ENCODE measurements at regions not wholly inside any gene's neighbourhood (a gene's known extent, or its start where the extent isn't known, plus 50 kb on each side); places are given as distances from the start of the nearest gene placed in this dataset.

- no peaks in the 10 kb centered on the region for H3K27me3 ChIP-seq
- no peak overlapping the region for H3K27ac ChIP-seq
- 85% methylated on average over 2 of the region's 2 CpGs for WGBS
- H3K9me3 ChIP-seq = peaks cover 4% of the 10 kb centered on the region
- TF ChIP-seq POLR2A (IDR thresholded peaks at IDR 0.05) (no peak), POLR2AphosphoS5 (IDR thresholded peaks at IDR 0.05) (no peak), EP300 (IDR thresholded peaks at IDR 0.05) (no peak)
- TF ChIP-seq, protein P1, sequence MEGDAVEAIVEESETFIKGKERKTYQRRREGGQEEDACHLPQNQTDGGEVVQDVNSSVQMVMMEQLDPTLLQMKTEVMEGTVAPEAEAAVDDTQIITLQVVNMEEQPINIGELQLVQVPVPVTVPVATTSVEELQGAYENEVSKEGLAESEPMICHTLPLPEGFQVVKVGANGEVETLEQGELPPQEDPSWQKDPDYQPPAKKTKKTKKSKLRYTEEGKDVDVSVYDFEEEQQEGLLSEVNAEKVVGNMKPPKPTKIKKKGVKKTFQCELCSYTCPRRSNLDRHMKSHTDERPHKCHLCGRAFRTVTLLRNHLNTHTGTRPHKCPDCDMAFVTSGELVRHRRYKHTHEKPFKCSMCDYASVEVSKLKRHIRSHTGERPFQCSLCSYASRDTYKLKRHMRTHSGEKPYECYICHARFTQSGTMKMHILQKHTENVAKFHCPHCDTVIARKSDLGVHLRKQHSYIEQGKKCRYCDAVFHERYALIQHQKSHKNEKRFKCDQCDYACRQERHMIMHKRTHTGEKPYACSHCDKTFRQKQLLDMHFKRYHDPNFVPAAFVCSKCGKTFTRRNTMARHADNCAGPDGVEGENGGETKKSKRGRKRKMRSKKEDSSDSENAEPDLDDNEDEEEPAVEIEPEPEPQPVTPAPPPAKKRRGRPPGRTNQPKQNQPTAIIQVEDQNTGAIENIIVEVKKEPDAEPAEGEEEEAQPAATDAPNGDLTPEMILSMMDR (IDR thresholded peaks at IDR 0.05) = no peak
- H3K4me3 ChIP-seq = no peak overlapping the region
- DNase-seq (ENCODE audit: low spot score in 2 of 2) = no peak
- H3K4me1 ChIP-seq = no peaks in the 10 kb centered on the region
- no peaks in the 10 kb centered on the region for H3K36me3 ChIP-seq
Measured at GRCh38 chr2:116922414-116922813, 892.1 kb upstream of the DDX18 start.

DNA sequence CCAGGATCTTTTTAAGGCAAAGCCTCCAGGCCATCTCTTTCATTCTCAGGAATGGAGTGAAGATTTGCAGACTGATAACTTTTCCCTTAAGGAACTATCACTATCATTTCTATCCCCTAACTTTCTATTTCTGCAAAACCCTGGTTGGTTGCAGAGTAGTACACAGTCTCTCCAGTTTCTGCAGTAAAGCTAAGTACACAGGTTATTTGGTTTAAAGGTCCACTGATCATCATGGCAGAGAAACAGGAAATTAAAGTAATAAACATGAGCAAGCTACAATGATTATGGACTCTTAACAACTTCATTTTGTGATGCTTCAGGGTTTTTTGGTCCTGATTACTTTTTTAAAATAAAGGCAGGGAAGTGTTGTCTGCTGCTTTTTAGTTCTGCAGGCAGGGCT lies 890.0 kb upstream of the DDX18 start:
- Histone ChIP-seq H3K27ac (no peak overlapping the region), H3K4me1 (no peaks in the 10 kb centered on the region), H3K36me3 (no peaks in the 10 kb centered on the region), H3K27me3 (no peaks in the 10 kb centered on the region), H3K9me3 (peaks cover 4% of the 10 kb centered on the region), H3K4me3 (no peak overlapping the region)
- TF ChIP-seq, protein P1 (IDR thresholded peaks at IDR 0.05) = no peak
- TF ChIP-seq POLR2AphosphoS5 (IDR thresholded peaks at IDR 0.05) (no peak), EP300 (IDR thresholded peaks at IDR 0.05) (no peak), POLR2A (IDR thresholded peaks at IDR 0.05) (no peak)
- DNase-seq (ENCODE audit: low spot score in 2 of 2) = no peak

GRCh38 chr2:116935097-116935814 lies 879.2 kb upstream of the DDX18 start:
- no peak overlapping the region for H3K4me3 ChIP-seq
- no peak for DNase-seq (ENCODE audit: low spot score in 2 of 2)
- H3K27me3 ChIP-seq = no peaks in the 10 kb centered on the region
- H3K36me3 ChIP-seq = no peaks in the 10 kb centered on the region
- H3K27ac ChIP-seq = no peak overlapping the region
- 80% methylated on average over 7 of the region's 7 CpGs for WGBS
- no peaks in the 10 kb centered on the region for H3K4me1 ChIP-seq
- H3K9me3 ChIP-seq = peaks cover 10% of the 10 kb centered on the region
- TF ChIP-seq POLR2AphosphoS5 (IDR thresholded peaks at IDR 0.05) (no peak), EP300 (IDR thresholded peaks at IDR 0.05) (no peak), POLR2A (IDR thresholded peaks at IDR 0.05) (no peak)
- TF ChIP-seq, protein P1 (IDR thresholded peaks at IDR 0.05) = no peak

DNA sequence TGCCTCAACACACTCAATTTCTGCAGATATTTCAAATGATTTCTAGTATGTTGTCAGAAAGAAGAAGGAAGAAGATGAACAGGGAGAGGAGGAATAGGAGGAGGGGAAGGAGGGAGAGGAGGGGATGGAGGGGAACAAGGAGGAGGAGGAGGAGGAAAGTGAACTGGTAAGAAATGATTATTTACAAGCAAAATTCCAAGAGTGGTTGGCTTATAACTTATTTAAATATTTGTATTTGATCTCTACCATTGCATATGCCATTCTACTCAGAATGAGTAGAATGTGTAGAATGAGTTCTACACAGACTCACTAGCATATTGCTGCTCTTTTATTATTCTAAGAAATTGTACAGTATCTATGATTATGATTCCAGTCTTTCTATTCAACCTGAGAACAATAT lies 866.2 kb upstream of the DDX18 start:
- TF ChIP-seq POLR2AphosphoS5 (IDR thresholded peaks at IDR 0.05) (no peak), EP300 (IDR thresholded peaks at IDR 0.05) (no peak), POLR2A (IDR thresholded peaks at IDR 0.05) (no peak)
- TF ChIP-seq, protein P1 (IDR thresholded peaks at IDR 0.05) = no peak
- no peak for DNase-seq (ENCODE audit: low spot score in 2 of 2)
- no peak overlapping the region for H3K4me3 ChIP-seq

DNA sequence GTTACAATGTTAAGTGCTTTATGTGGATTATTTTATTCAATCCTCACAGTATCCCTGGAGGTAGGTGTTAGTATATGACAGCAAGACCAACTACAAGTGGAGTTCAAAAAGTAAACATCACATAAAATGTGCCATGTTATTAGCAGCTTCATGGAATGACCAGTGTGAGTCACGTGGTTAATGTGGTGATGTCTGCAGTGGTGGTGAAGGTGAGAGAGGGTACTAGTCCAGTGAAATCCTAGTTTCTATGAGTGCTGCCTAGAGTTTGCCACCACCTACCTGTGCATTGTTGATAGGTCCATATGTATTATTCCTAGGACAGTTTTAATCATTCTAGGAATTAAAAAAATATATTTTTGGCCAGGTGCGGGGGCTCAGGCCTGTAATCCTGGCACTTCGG lies 865.2 kb upstream of the DDX18 start:
- H3K4me1 ChIP-seq = no peaks in the 10 kb centered on the region
- no peak overlapping the region for H3K27ac ChIP-seq
- no peak overlapping the region for H3K4me3 ChIP-seq
- DNase-seq (ENCODE audit: low spot score in 2 of 2) = no peak
- no peaks in the 10 kb centered on the region for H3K9me3 ChIP-seq
- 100% methylated on average over 3 of the region's 3 CpGs for WGBS
- H3K27me3 ChIP-seq = no peaks in the 10 kb centered on the region
- no peaks in the 10 kb centered on the region for H3K36me3 ChIP-seq
- no peak for TF ChIP-seq EP300 (IDR thresholded peaks at IDR 0.05)
- TF ChIP-seq POLR2AphosphoS5 (IDR thresholded peaks at IDR 0.05) = no peak
- TF ChIP-seq, protein P1 (IDR thresholded peaks at IDR 0.05) = no peak
- TF ChIP-seq POLR2A (IDR thresholded peaks at IDR 0.05) = no peak

More for the DNA sequence above, 866.2 kb upstream of the DDX18 start:
- no peaks in the 10 kb centered on the region for H3K36me3 ChIP-seq
- H3K27me3 ChIP-seq = no peaks in the 10 kb centered on the region
- H3K9me3 ChIP-seq = no peaks in the 10 kb centered on the region
- H3K27ac ChIP-seq = no peak overlapping the region
- H3K4me1 ChIP-seq = no peaks in the 10 kb centered on the region

Measured in suprapubic skin (tissue), 4 donors.